Endothelial cell of umbilical vein (primary cell): ENCODE measurements at regions not wholly inside any gene's neighbourhood (a gene's known extent, or its start where the extent isn't known, plus 50 kb on each side); places are given as distances from the start of the nearest gene placed in this dataset.

Experiments
- BruUV-seq: library from RNA; stranded (reverse); fragments of 400-500 nt; replicated peaks from 2 replicates; lab custom pipeline; 2021; lab: Mats Ljungman, UMichigan
- CTCF ChIA-PET: fragments of 300-600, 350-600 bp; sonication (Branson Sonifier 250); formaldehyde crosslinking; loops from one replicate; lab custom pipeline; 2021; ENCODE audit warnings: antibody characterized with exemption, inconsistent platforms; lab: Charles Lee
- POLR2A ChIA-PET: fragments of 300-600, 350-600 bp; sonication (Branson Sonifier 250); formaldehyde crosslinking; loops from one replicate; lab custom pipeline; 2021; ENCODE audit warnings: antibody characterized with exemption, inconsistent platforms; lab: Charles Lee
- DNase-seq: peaks from one replicate; pipeline ENCODE4 v3.0.0-alpha.2; 2011; ENCODE audit warnings: low read depth, low spot score
- FAIRE-seq: peaks from 2 replicates; lab custom pipeline; 2011; peaks lifted over from hg19 to GRCh38; lab: Jason Lieb, UNC
- H2AFZ ChIP-seq: 2 replicates; pipeline ENCODE4 v1.6.0; 2012; ENCODE audit warnings: low read depth, low read length, control low read depth, inconsistent platforms
- H3K27ac ChIP-seq: 2 replicates; pipeline ENCODE4 v1.5.1; 2011; ENCODE audit warnings: low read depth, mild to moderate bottlenecking, control low read depth, low read length, moderate library complexity; ENCODE audit not compliant: insufficient read depth
- H3K27me3 ChIP-seq, 2 experiments: 2 replicates each; pipeline versions ENCODE4 v1.6.0 to v1.6.1; 2011; ENCODE audit warnings: low read length in 2 of 2, mixed read lengths in 1 of 2; ENCODE audit not compliant: control insufficient read depth in 2 of 2, insufficient read depth in 2 of 2
- H3K36me3 ChIP-seq, 2 experiments: 2 replicates in 1 of 2; 3 replicates in 1 of 2; pipeline ENCODE4 v1.5.1; 2011; ENCODE audit warnings: low read length in 2 of 2, mild to moderate bottlenecking in 1 of 2, moderate library complexity in 1 of 2; ENCODE audit not compliant: control insufficient read depth in 2 of 2, insufficient read depth in 2 of 2; ENCODE audit errors: extremely low read depth in 1 of 2
- H3K4me1 ChIP-seq: 3 replicates; pipeline ENCODE4 v1.5.1; 2011; ENCODE audit warnings: mild to moderate bottlenecking, low read length; ENCODE audit not compliant: control insufficient read depth, insufficient read depth; ENCODE audit errors: extremely low read depth
- H3K4me2 ChIP-seq: 2 replicates; pipeline ENCODE4 v1.6.1; 2011; ENCODE audit warnings: low read length, control low read depth, mixed read lengths; ENCODE audit not compliant: insufficient read depth
- H3K4me3 ChIP-seq, 3 experiments: fragments of 200-600 bp in 1 of 3; sonication (generic), shearing (Covaris generic) in 1 of 3; replicated peaks in 1 of 3; 2 replicates each; pipeline ENCODE4 v1.5.1; 2011 to 2016; ENCODE audit warnings: control low read depth in 3 of 3, low read length in 3 of 3, mild to moderate bottlenecking in 2 of 3, inconsistent platforms in 1 of 3, low read depth in 1 of 3, moderate library complexity in 1 of 3; ENCODE audit not compliant: insufficient read depth in 1 of 3
- H3K79me2 ChIP-seq: 2 replicates; pipeline ENCODE4 v1.6.0; 2012; ENCODE audit warnings: low read length, inconsistent platforms; ENCODE audit not compliant: control insufficient read depth, insufficient read depth
- H3K9ac ChIP-seq: replicated peaks from 2 replicates; pipeline ENCODE3; 2011; ENCODE audit warnings: low read length, control low read depth; ENCODE audit not compliant: insufficient read depth; ENCODE audit errors: extremely low read depth
- H3K9me1 ChIP-seq: replicated peaks from 3 replicates; pipeline ENCODE4 v1.6.0; 2011; ENCODE audit warnings: mild to moderate bottlenecking, low read length; ENCODE audit not compliant: control insufficient read depth, insufficient read depth; ENCODE audit errors: extremely low read depth
- H3K9me3 ChIP-seq: replicated peaks from 2 replicates; pipeline ENCODE4 v1.5.1; 2012; ENCODE audit warnings: low read length, inconsistent platforms; ENCODE audit not compliant: control insufficient read depth, insufficient read depth
- H4K20me1 ChIP-seq: replicated peaks from 2 replicates; pipeline ENCODE3; 2011; ENCODE audit warnings: mild to moderate bottlenecking, low read length; ENCODE audit not compliant: control insufficient read depth, insufficient read depth; ENCODE audit errors: extremely low read depth
- CTCF ChIP-seq, 2 donors: IDR thresholded peaks; 1 replicate in 1 of 2; 2 replicates in 1 of 2; pipeline ENCODE4 v1.5.1; 2011; ENCODE audit warnings: low read length in 2 of 2, mild to moderate bottlenecking in 2 of 2, moderate library complexity in 2 of 2, control low read depth in 1 of 2, inconsistent platforms in 1 of 2, low read depth in 1 of 2; ENCODE audit not compliant: insufficient read depth in 1 of 2; ENCODE audit errors: extremely low read depth in 1 of 2
- EZH2 ChIP-seq: IDR thresholded peaks from 2 replicates; pipeline ENCODE4 v1.6.1; 2012; ENCODE audit warnings: borderline replicate concordance, low read depth, mild to moderate bottlenecking, moderate library complexity, low read length, inconsistent platforms; ENCODE audit not compliant: severe bottlenecking
- FOS ChIP-seq: IDR thresholded peaks from 2 replicates; pipeline ENCODE4 v1.6.1; 2011; ENCODE audit warnings: mild to moderate bottlenecking, low read length, moderate library complexity, borderline replicate concordance; ENCODE audit not compliant: insufficient read depth
- GATA2 ChIP-seq: IDR thresholded peaks from 2 replicates; pipeline ENCODE4 v1.7.0; 2011; ENCODE audit warnings: low read depth, mild to moderate bottlenecking, moderate library complexity, mixed read lengths, low read length; ENCODE audit not compliant: insufficient read length, insufficient read depth
- JUN ChIP-seq: IDR thresholded peaks from 2 replicates; pipeline ENCODE4 v1.6.1; 2011; ENCODE audit warnings: borderline replicate concordance, low read depth; ENCODE audit not compliant: insufficient read length, insufficient read depth
- MYC ChIP-seq: IDR thresholded peaks from one replicate; pipeline ENCODE4 v1.6.1; 2011; ENCODE audit warnings: mild to moderate bottlenecking, low read depth, low read length
- POLR2A ChIP-seq: IDR thresholded peaks from 2 replicates; pipeline ENCODE4 v1.6.1; 2012; ENCODE audit warnings: low read depth, mild to moderate bottlenecking, control low read depth, low read length
- POLR2AphosphoS5 ChIP-seq: IDR thresholded peaks from 2 replicates; pipeline ENCODE4 v1.6.1; 2012; ENCODE audit warnings: low read depth, mild to moderate bottlenecking, control low read depth, low read length, moderate library complexity; ENCODE audit not compliant: insufficient read depth
- dilution Hi-C: fragments of 300-500 bp; cut with MboI; formaldehyde crosslinking; loops from one replicate; pipeline ENCODE4 v1.15.0; 2019; ENCODE audit warnings: low sequenced_read_pairs; ENCODE audit not compliant: extremely low pct_ligation_motif_present
- intact Hi-C: fragments of 100-400 bp; cut with micrococcal nuclease; formaldehyde crosslinking; loops from one replicate; pipeline ENCODE4 v1.10.0; 2022
- TF ChIP-seq, protein P1 (sequence below): IDR thresholded peaks from 2 replicates; pipeline ENCODE4 v1.6.1; 2011; ENCODE audit not compliant: insufficient read depth, insufficient read length

GRCh38 chr6:56814802-56815201 is 140.1 kb upstream of the BEND6 start:
- TF ChIP-seq CTCF (IDR thresholded peaks at IDR 0.05; ENCODE audit: extremely low read depth in 1 of 2, insufficient read depth in 1 of 2, low read depth in 1 of 2, low read length in 2 of 2) (no peak), GATA2 (no peak), JUN (no peak), MYC (no peak), POLR2AphosphoS5 (no peak), FOS (no peak), POLR2A (no peak), EZH2 (no peak)
- TF ChIP-seq, protein P1, sequence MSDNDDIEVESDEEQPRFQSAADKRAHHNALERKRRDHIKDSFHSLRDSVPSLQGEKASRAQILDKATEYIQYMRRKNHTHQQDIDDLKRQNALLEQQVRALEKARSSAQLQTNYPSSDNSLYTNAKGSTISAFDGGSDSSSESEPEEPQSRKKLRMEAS = no peak
- Histone ChIP-seq H3K9me3 (no peaks in the 10 kb centered on the region), H3K4me2 (no peak overlapping the region), H3K27me3 (no peaks in the 10 kb centered on the region), H2AFZ (no peak overlapping the region), H4K20me1 (peaks cover 14% of the 10 kb centered on the region), H3K4me1 (peaks cover 11% of the 10 kb centered on the region), H3K4me3 (no peak overlapping the region), H3K36me3 (no peaks in the 10 kb centered on the region), H3K9me1 (no peaks in the 10 kb centered on the region), H3K27ac (no peak overlapping the region), H3K79me2 (peaks cover 68% of the 10 kb centered on the region), H3K9ac (no peak overlapping the region)
- DNase-seq (no peak), FAIRE-seq (no peak)
- BruUV-seq = no TSS peak
- intact Hi-C loops (no loop called here), dilution Hi-C loops (no loop called here)
- CTCF ChIA-PET = interaction anchor here (0.8 to 1.4 kb wide), 3 partner anchors 8 to 37 kb away, joined by 3 to 5 read pairs (median 5); no protein-coding TSS in a partner anchor
- POLR2A ChIA-PET = no interaction called here
